ENCODE measurements at regions not wholly inside any gene's neighbourhood (a gene's known extent, or its start where the extent isn't known, plus 50 kb on each side); places are given as distances from the start of the nearest gene placed in this dataset.

GRCh38 chr11:70745451-70745850 lies 347.1 kb downstream of the CTTN start:
- Histone ChIP-seq H3K9me2 (ENCODE audit: insufficient read depth) (no peaks in the 10 kb centered on the region), H3K9me3 (ENCODE audit: low read depth) (no peaks in the 10 kb centered on the region), H3K36me3 (ENCODE audit: low read depth) (no peaks in the 10 kb centered on the region), H3K4me2 (ENCODE audit: unreplicated experiment) (no peak overlapping the region), H3K27ac (no peak overlapping the region), H3K27me3 (replicated peaks; ENCODE audit: insufficient read depth) (no peaks in the 10 kb centered on the region), H3K9ac (no peak overlapping the region), H3K79me2 (ENCODE audit: insufficient read depth) (no peaks in the 10 kb centered on the region), H2AFZ (no peak overlapping the region), H4K20me1 (ENCODE audit: insufficient read depth) (no peaks in the 10 kb centered on the region), H3F3A (ENCODE audit: insufficient read depth) (no peaks in the 10 kb centered on the region), H3K4me1 (ENCODE audit: insufficient read depth) (no peaks in the 10 kb centered on the region), H3K4me3 (no peak overlapping the region)
- no peak for TF ChIP-seq EZH2phosphoT487 (IDR thresholded peaks at IDR 0.05; ENCODE audit: insufficient read depth, low read depth)
- no peak for TF ChIP-seq EZH2 (IDR thresholded peaks at IDR 0.05; ENCODE audit: insufficient read depth, poor library complexity, severe bottlenecking)
- in situ Hi-C loops (cut with MboI), result no loop called here
- DNase-seq, result no peak
- 60 to 65% methylated on average over 11 of the region's 11 CpGs for WGBS, 2 experiments (ENCODE audit: low coverage in 1 of 2, low lambda C conversion rate in 2 of 2, missing lambda C conversion rate in 2 of 2)

- no peak overlapping the region for H3K9ac ChIP-seq
- H3K9me2 ChIP-seq (ENCODE audit: insufficient read depth), result no peaks in the 10 kb centered on the region
- H3F3A ChIP-seq (ENCODE audit: insufficient read depth), result 0 out of 2 replicates have a peak, but pooled peaks cover 1% of the 10 kb centered on the region
- no peak for DNase-seq
- no peaks in the 10 kb centered on the region for H3K79me2 ChIP-seq (ENCODE audit: insufficient read depth)
- no peak overlapping the region for H2AFZ ChIP-seq
- H3K27ac ChIP-seq, result no peak overlapping the region
- WGBS, 2 experiments (ENCODE audit: low coverage in 1 of 2, low lambda C conversion rate in 2 of 2, missing lambda C conversion rate in 2 of 2), result 33 to 37% methylated on average over 6 to 8 of the region's 8 CpGs
- H3K4me1 ChIP-seq (ENCODE audit: insufficient read depth), result no peaks in the 10 kb centered on the region
- no peaks in the 10 kb centered on the region for H3K27me3 ChIP-seq (replicated peaks; ENCODE audit: insufficient read depth)
- no peaks in the 10 kb centered on the region for H4K20me1 ChIP-seq (ENCODE audit: insufficient read depth)
- no peak overlapping the region for H3K4me3 ChIP-seq
- in situ Hi-C loops (cut with MboI), result no loop called here
- no peaks in the 10 kb centered on the region for H3K9me3 ChIP-seq (ENCODE audit: low read depth)
- TF ChIP-seq EZH2 (IDR thresholded peaks at IDR 0.05; ENCODE audit: insufficient read depth, poor library complexity, severe bottlenecking) (no peak), EZH2phosphoT487 (IDR thresholded peaks at IDR 0.05; ENCODE audit: insufficient read depth, low read depth) (no peak)
- no peak overlapping the region for H3K4me2 ChIP-seq (ENCODE audit: unreplicated experiment)
- no peaks in the 10 kb centered on the region for H3K36me3 ChIP-seq (ENCODE audit: low read depth)
Measured at GRCh38 chr11:70745941-70746340, 347.6 kb downstream of the CTTN start.

- Histone ChIP-seq H3F3A (ENCODE audit: insufficient read depth) (0 out of 2 replicates have a peak, but pooled peaks cover 5% of the 10 kb centered on the region), H3K4me1 (ENCODE audit: insufficient read depth) (no peaks in the 10 kb centered on the region), H3K36me3 (ENCODE audit: low read depth) (no peaks in the 10 kb centered on the region), H2AFZ (no peak overlapping the region), H3K9me2 (ENCODE audit: insufficient read depth) (no peaks in the 10 kb centered on the region), H3K9me3 (ENCODE audit: low read depth) (no peaks in the 10 kb centered on the region), H4K20me1 (ENCODE audit: insufficient read depth) (no peaks in the 10 kb centered on the region), H3K27me3 (replicated peaks; ENCODE audit: insufficient read depth) (no peaks in the 10 kb centered on the region), H3K9ac (no peak overlapping the region), H3K27ac (no peak overlapping the region), H3K4me3 (no peak overlapping the region), H3K4me2 (ENCODE audit: unreplicated experiment) (no peak overlapping the region), H3K79me2 (ENCODE audit: insufficient read depth) (no peaks in the 10 kb centered on the region)
- DNase-seq, result no peak
- in situ Hi-C loops (cut with MboI), result no loop called here
- TF ChIP-seq EZH2phosphoT487 (IDR thresholded peaks at IDR 0.05; ENCODE audit: insufficient read depth, low read depth) (no peak), EZH2 (IDR thresholded peaks at IDR 0.05; ENCODE audit: insufficient read depth, poor library complexity, severe bottlenecking) (no peak)
- WGBS, 2 experiments (ENCODE audit: low coverage in 1 of 2, low lambda C conversion rate in 2 of 2, missing lambda C conversion rate in 2 of 2), result 64 to 65% methylated on average over 10 to 11 of the region's 11 CpGs
Measured at GRCh38 chr11:70746351-70746750, 348.0 kb downstream of the CTTN start.

GRCh38 chr11:70747285-70747684 lies 349.0 kb downstream of the CTTN start:
- Histone ChIP-seq H3K27ac (no peak overlapping the region), H3F3A (ENCODE audit: insufficient read depth) (0 out of 2 replicates have a peak, but pooled peaks cover 5% of the 10 kb centered on the region), H2AFZ (no peak overlapping the region), H3K4me3 (no peak overlapping the region), H3K9me2 (ENCODE audit: insufficient read depth) (no peaks in the 10 kb centered on the region), H3K79me2 (ENCODE audit: insufficient read depth) (no peaks in the 10 kb centered on the region), H3K9me3 (ENCODE audit: low read depth) (no peaks in the 10 kb centered on the region), H3K4me1 (ENCODE audit: insufficient read depth) (no peaks in the 10 kb centered on the region), H3K9ac (no peak overlapping the region), H3K27me3 (replicated peaks; ENCODE audit: insufficient read depth) (no peaks in the 10 kb centered on the region), H4K20me1 (ENCODE audit: insufficient read depth) (no peaks in the 10 kb centered on the region), H3K36me3 (ENCODE audit: low read depth) (no peaks in the 10 kb centered on the region), H3K4me2 (ENCODE audit: unreplicated experiment) (no peak overlapping the region)
- in situ Hi-C loops (cut with MboI), result no loop called here
- 32 to 36% methylated on average over 4 of the region's 4 CpGs for WGBS, 2 experiments (ENCODE audit: low coverage in 1 of 2, low lambda C conversion rate in 2 of 2, missing lambda C conversion rate in 2 of 2)
- peak; percentile 4 for DNase-seq
- TF ChIP-seq EZH2phosphoT487 (IDR thresholded peaks at IDR 0.05; ENCODE audit: insufficient read depth, low read depth) (no peak), EZH2 (IDR thresholded peaks at IDR 0.05; ENCODE audit: insufficient read depth, poor library complexity, severe bottlenecking) (no peak)

- no peak overlapping the region for H3K9ac ChIP-seq
- H2AFZ ChIP-seq, result no peak overlapping the region
- H3K4me1 ChIP-seq (ENCODE audit: insufficient read depth), result no peaks in the 10 kb centered on the region
- no peak overlapping the region for H3K4me2 ChIP-seq (ENCODE audit: unreplicated experiment)
- H3K4me3 ChIP-seq, result no peak overlapping the region
- no peaks in the 10 kb centered on the region for H4K20me1 ChIP-seq (ENCODE audit: insufficient read depth)
- no peaks in the 10 kb centered on the region for H3K79me2 ChIP-seq (ENCODE audit: insufficient read depth)
- WGBS, 2 experiments (ENCODE audit: low coverage in 1 of 2, low lambda C conversion rate in 2 of 2, missing lambda C conversion rate in 2 of 2), result 40 to 52% methylated on average over 5 of the region's 5 CpGs
- H3K27ac ChIP-seq, result no peak overlapping the region
- H3K27me3 ChIP-seq (replicated peaks; ENCODE audit: insufficient read depth), result no peaks in the 10 kb centered on the region
- H3K9me2 ChIP-seq (ENCODE audit: insufficient read depth), result no peaks in the 10 kb centered on the region
- H3F3A ChIP-seq (ENCODE audit: insufficient read depth), result 0 out of 2 replicates have a peak, but pooled peaks cover 5% of the 10 kb centered on the region
- in situ Hi-C loops (cut with MboI), result no loop called here
- H3K36me3 ChIP-seq (ENCODE audit: low read depth), result no peaks in the 10 kb centered on the region
- no peaks in the 10 kb centered on the region for H3K9me3 ChIP-seq (ENCODE audit: low read depth)
- DNase-seq, result no peak
- TF ChIP-seq EZH2phosphoT487 (IDR thresholded peaks at IDR 0.05; ENCODE audit: insufficient read depth, low read depth) (no peak), EZH2 (IDR thresholded peaks at IDR 0.05; ENCODE audit: insufficient read depth, poor library complexity, severe bottlenecking) (no peak)
Measured at GRCh38 chr11:70747921-70748320, 349.6 kb downstream of the CTTN start.

Data from GM23248 (cell line).